ENCODE measurements at regions not wholly inside any gene's neighbourhood (a gene's known extent, or its start where the extent isn't known, plus 50 kb on each side); places are given as distances from the start of the nearest gene placed in this dataset.

DNA sequence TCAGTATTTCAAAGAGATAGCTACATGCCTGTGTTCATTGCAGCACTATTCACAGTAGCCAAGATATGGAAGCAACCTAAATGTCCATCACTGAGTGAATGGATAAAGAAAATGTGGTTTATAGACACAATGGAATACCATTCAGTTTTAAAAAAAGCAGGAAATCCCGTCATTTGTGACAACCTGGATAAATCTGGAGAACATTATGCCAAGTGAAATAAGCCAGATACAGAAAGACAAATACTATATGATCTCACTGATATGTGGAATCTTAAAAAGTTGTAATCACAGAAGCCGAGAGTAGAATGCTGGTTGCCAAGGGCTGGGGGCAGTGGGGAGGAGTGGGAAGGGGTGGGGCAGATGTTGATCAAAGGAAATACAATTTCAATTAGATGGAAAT lies 235.8 kb upstream of the IGFBP3 start:
- Histone ChIP-seq H3K4me1 (no peaks in the 10 kb centered on the region), H3K36me3 (no peaks in the 10 kb centered on the region), H3K27me3 (no peaks in the 10 kb centered on the region), H3K4me3 (no peak overlapping the region), H3K27ac (no peak overlapping the region), H3K9me3 (no peaks in the 10 kb centered on the region)
- intact Hi-C loops (cut with DNase I): no loop called here
- TF ChIP-seq, protein P1, sequence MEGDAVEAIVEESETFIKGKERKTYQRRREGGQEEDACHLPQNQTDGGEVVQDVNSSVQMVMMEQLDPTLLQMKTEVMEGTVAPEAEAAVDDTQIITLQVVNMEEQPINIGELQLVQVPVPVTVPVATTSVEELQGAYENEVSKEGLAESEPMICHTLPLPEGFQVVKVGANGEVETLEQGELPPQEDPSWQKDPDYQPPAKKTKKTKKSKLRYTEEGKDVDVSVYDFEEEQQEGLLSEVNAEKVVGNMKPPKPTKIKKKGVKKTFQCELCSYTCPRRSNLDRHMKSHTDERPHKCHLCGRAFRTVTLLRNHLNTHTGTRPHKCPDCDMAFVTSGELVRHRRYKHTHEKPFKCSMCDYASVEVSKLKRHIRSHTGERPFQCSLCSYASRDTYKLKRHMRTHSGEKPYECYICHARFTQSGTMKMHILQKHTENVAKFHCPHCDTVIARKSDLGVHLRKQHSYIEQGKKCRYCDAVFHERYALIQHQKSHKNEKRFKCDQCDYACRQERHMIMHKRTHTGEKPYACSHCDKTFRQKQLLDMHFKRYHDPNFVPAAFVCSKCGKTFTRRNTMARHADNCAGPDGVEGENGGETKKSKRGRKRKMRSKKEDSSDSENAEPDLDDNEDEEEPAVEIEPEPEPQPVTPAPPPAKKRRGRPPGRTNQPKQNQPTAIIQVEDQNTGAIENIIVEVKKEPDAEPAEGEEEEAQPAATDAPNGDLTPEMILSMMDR (IDR thresholded peaks at IDR 0.05): no peak
- DNase-seq: no peak
- ATAC-seq: no peak
- 44 to 65% methylated on average over 2 of the region's 2 CpGs for WGBS, 2 donors

DNA sequence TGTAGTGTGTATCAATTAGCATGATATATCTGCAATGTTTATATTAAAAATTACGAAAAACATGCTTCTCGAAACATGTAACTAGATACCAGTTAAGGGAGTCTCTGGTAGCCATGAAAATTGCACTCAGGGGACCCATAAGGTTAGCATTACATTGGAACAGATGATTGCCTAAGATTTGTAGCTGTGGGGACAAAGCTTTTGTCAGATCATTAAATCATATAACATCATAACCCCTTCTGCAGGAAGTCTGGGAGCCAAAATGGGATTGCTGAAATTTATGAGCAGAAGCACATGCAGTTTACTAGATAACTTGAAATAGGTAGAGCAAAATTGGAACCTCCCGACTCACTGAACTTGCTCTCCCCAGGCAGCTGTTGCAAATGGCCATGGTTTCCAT lies 235.0 kb upstream of the IGFBP3 start:
- no peaks in the 10 kb centered on the region for H3K27me3 ChIP-seq
- H3K27ac ChIP-seq: no peak overlapping the region
- no peaks in the 10 kb centered on the region for H3K36me3 ChIP-seq
- ATAC-seq (no peak), DNase-seq (no peak)
- 89 to 94% methylated on average over 3 of the region's 3 CpGs for WGBS, 2 donors
- intact Hi-C loops (cut with DNase I): no loop called here
- no peak overlapping the region for H3K4me3 ChIP-seq
- TF ChIP-seq, protein P1 (IDR thresholded peaks at IDR 0.05): no peak
- H3K9me3 ChIP-seq: no peaks in the 10 kb centered on the region
- no peaks in the 10 kb centered on the region for H3K4me1 ChIP-seq

DNA sequence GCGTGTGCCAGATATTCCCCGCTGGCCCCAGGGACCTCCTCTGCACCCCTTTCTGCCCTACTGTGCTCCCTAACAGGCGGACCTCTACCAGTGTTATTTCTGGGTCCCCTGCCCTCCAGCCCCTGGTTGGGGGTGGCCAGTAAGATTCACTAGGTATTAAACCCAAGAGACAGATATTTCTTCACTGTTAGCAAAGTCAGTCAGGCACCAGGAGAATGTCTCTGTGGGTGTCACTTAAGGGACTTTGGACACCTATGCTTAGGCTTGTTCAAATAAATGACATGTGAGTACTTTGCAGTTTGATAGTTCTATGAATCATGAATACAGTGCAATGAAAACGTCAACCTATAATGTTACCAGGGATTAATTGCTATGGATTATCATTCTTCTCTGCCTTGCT lies 234.3 kb upstream of the IGFBP3 start:
- H3K9me3 ChIP-seq: no peaks in the 10 kb centered on the region
- no peaks in the 10 kb centered on the region for H3K36me3 ChIP-seq
- ATAC-seq (no peak), DNase-seq (no peak)
- TF ChIP-seq, protein P1 (IDR thresholded peaks at IDR 0.05): no peak
- H3K27ac ChIP-seq: no peak overlapping the region
- intact Hi-C loops (cut with DNase I): no loop called here
- H3K27me3 ChIP-seq: no peaks in the 10 kb centered on the region
- no peaks in the 10 kb centered on the region for H3K4me1 ChIP-seq
- H3K4me3 ChIP-seq: no peak overlapping the region
- WGBS, 2 donors: 95% methylated on average over 4 of the region's 4 CpGs

DNA sequence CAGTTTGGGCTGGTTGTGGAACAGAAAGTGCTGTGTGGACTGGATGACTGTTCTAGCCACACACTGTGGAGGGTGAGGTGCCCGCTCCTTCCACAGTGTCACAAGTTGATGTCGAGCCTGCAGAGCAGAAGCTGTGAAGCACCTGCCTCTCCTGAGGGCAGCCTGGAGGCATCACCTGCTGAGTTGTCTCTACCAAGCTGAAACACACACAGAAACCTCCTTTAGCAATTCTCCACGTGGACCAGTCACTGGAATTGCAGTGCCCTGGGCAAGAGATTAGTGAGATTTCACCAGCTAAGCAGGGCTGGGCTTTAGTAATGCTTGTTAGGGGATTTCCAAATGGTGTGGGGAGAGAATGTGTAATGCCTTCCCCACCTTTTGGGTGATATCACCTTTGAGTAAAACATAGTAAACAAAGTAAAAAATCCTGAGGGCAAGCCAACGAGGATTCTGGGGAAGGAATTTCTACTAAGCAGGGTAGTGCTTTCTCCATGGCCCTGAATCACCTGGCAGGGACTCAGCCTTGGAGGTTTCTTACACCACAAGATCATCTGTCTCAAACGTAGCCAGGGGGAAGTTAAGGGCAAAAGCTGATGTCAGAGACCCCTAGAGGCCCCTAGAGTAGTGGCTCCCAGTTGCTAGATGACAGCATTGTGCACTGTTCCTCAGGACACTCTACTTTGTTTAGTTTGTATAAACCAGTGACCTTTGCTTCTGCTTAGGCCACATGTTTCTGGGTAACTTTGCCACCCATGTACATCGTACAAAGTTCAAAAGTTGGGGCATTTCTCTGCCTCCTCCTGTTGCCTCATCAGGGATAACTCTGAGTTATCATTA lies 233.1 kb upstream of the IGFBP3 start:
- no peaks in the 10 kb centered on the region for H3K27me3 ChIP-seq
- no peaks in the 10 kb centered on the region for H3K9me3 ChIP-seq
- WGBS, 2 donors: 81 to 83% methylated on average over 6 of the region's 6 CpGs
- no peaks in the 10 kb centered on the region for H3K36me3 ChIP-seq
- ATAC-seq (peak in 1 of 8 donors; percentile 31), DNase-seq (no peak)
- H3K4me3 ChIP-seq: no peak overlapping the region
- H3K4me1 ChIP-seq: no peaks in the 10 kb centered on the region
- TF ChIP-seq, protein P1 (IDR thresholded peaks at IDR 0.05): no peak
- H3K27ac ChIP-seq: no peak overlapping the region
- intact Hi-C loops (cut with DNase I): no loop called here
